GM12878 (cell line): ENCODE measurements at regions not wholly inside any gene's neighbourhood (a gene's known extent, or its start where the extent isn't known, plus 50 kb on each side); places are given as distances from the start of the nearest gene placed in this dataset.

Experiments
- ATAC-seq: fragments of 200-7000 bp; cut with Tn5 transposase; 3 replicates; pipeline ENCODE4 v1.9.1; 2020; ENCODE audit warnings: mild to moderate bottlenecking, moderate library complexity
- BruUV-seq: library from RNA; stranded (reverse); fragments of 400-500 nt; replicated peaks from 2 replicates; lab custom pipeline; 2021; lab: Mats Ljungman, UMichigan
- CTCF ChIA-PET: fragments of 300-600 bp; sonication (Branson Sonifier 250); formaldehyde crosslinking; extraction: SDS; loops from one replicate; lab custom pipeline; 2021; ENCODE audit warnings: inconsistent platforms; lab: Yijun Ruan, JAX
- POLR2A ChIA-PET: fragments of 350-600 bp; formaldehyde crosslinking; extraction: SDS; loops from one replicate; lab custom pipeline; 2021; ENCODE audit warnings: inconsistent platforms; lab: Charles Lee
- RAD21 ChIA-PET: fragments of 300-600 bp; sonication (Branson Sonifier 250); formaldehyde crosslinking; loops from one replicate; lab custom pipeline; 2023; ENCODE audit warnings: antibody characterized with exemption; ENCODE audit not compliant: unreplicated experiment; lab: Charles Lee
- SMC1A ChIA-PET: fragments of 300-600 bp; sonication (Branson Sonifier 250); formaldehyde crosslinking; loops from one replicate; lab custom pipeline; 2023; ENCODE audit not compliant: unreplicated experiment, uncharacterized antibody; lab: Charles Lee
- DNase-seq: peaks from one replicate; pipeline ENCODE4 v3.0.0-alpha.2; 2011; ENCODE audit warnings: low read depth, low spot score
- FAIRE-seq: peaks from 3 replicates; lab custom pipeline; 2011; peaks lifted over from hg19 to GRCh38; lab: Jason Lieb, UNC
- H2AFZ ChIP-seq: 2 replicates; pipeline ENCODE4 v1.6.0; 2011; ENCODE audit warnings: low read depth, low read length, control low read depth; ENCODE audit not compliant: control insufficient read depth
- H3K27ac ChIP-seq: 2 replicates; pipeline ENCODE4 v1.5.1; 2011; ENCODE audit warnings: control low read depth; ENCODE audit not compliant: control insufficient read depth, insufficient read depth
- H3K27me3 ChIP-seq, 2 experiments: replicated peaks in 1 of 2; 2 replicates each; pipeline versions ENCODE4 v1.6.0 to v1.6.1; 2011; ENCODE audit warnings: low read length in 1 of 2; ENCODE audit not compliant: control insufficient read depth in 2 of 2, insufficient read depth in 2 of 2
- H3K36me3 ChIP-seq, 2 experiments: 2 replicates each; pipeline ENCODE4 v1.5.1; 2011; ENCODE audit warnings: low read length in 1 of 2; ENCODE audit not compliant: control insufficient read depth in 2 of 2, insufficient read depth in 2 of 2
- H3K4me1 ChIP-seq: 2 replicates; pipeline ENCODE4 v1.6.1; 2011; ENCODE audit warnings: mild to moderate bottlenecking, low read length, moderate library complexity, mixed read lengths; ENCODE audit not compliant: control insufficient read depth, insufficient read depth
- H3K4me2 ChIP-seq: 2 replicates; pipeline ENCODE4 v1.6.0; 2011; ENCODE audit warnings: control low read depth; ENCODE audit not compliant: control insufficient read depth, insufficient read depth
- H3K4me3 ChIP-seq: fragments of 200-600 bp; sonication (generic); 2 replicates; pipeline ENCODE4 v1.5.1; 2016
- H3K79me2 ChIP-seq: 2 replicates; pipeline ENCODE4 v1.6.0; 2011; ENCODE audit warnings: low read length; ENCODE audit not compliant: control insufficient read depth, insufficient read depth
- H3K9ac ChIP-seq: 2 replicates; pipeline ENCODE4 v1.8.0; 2011; ENCODE audit warnings: low read length, control low read depth, mixed read lengths; ENCODE audit not compliant: control insufficient read depth, insufficient read depth
- H3K9me3 ChIP-seq: replicated peaks from 3 replicates; pipeline ENCODE4 v1.5.1; 2011; ENCODE audit warnings: mild to moderate bottlenecking, low read length; ENCODE audit not compliant: control insufficient read depth, insufficient read depth
- H4K20me1 ChIP-seq: 2 replicates; pipeline ENCODE4 v1.6.0; 2011; ENCODE audit not compliant: control insufficient read depth, insufficient read depth
- BCLAF1 ChIP-seq: fragments of 450-650 bp; IDR thresholded peaks from 2 replicates; pipeline ENCODE4 v1.6.1; 2017; ENCODE audit warnings: antibody characterized with exemption, mild to moderate bottlenecking, moderate library complexity
- PAX8 ChIP-seq: fragments of 450-650 bp; IDR thresholded peaks from 2 replicates; pipeline ENCODE4 v1.6.1; 2017; ENCODE audit warnings: mild to moderate bottlenecking, moderate library complexity
- SP1 ChIP-seq: IDR thresholded peaks from one replicate; pipeline ENCODE4 v1.6.1; 2011; ENCODE audit warnings: low read depth, low read length
- SREBF2 ChIP-seq: IDR thresholded peaks from 2 replicates; pipeline ENCODE4 v1.6.1; 2012; ENCODE audit warnings: mild to moderate bottlenecking, low read length
- STAT3 ChIP-seq: IDR thresholded peaks from 2 replicates; pipeline ENCODE4 v1.6.1; 2011; ENCODE audit warnings: low read depth, low read length, improper control_type of control experiment
- SUZ12 ChIP-seq: fragments of 200-600 bp; sonication (generic); IDR thresholded peaks from one replicate; pipeline ENCODE4 v1.6.1; 2018; ENCODE audit warnings: antibody characterized with exemption, mild to moderate bottlenecking; ENCODE audit not compliant: unreplicated experiment
- WRNIP1 ChIP-seq: IDR thresholded peaks from 2 replicates; pipeline ENCODE4 v1.6.1; 2011; ENCODE audit warnings: low read depth, low read length, improper control_type of control experiment, borderline replicate concordance
- WGBS: methylation state at CpG from one replicate; pipeline ENCODE4 v1.1.6; 2016; ENCODE audit warnings: low lambda C conversion rate; ENCODE audit not compliant: insufficient replicate concordance, insufficient coverage; ENCODE audit errors: missing lambda C conversion rate; 5-methylcytosine and 5-hydroxymethylcytosine counted together
- in situ Hi-C: fragments of 300-500 bp; cut with MboI; formaldehyde crosslinking; loops from 9 replicates; pipeline ENCODE4 v1.14.3; 2018; ENCODE audit warnings: mixed read lengths
- intact Hi-C: fragments of 100-400 bp; cut with micrococcal nuclease; formaldehyde crosslinking; loops from one replicate; pipeline ENCODE4 v1.14.2; 2022; ENCODE audit not compliant: unreplicated experiment

GRCh38 chr4:54819034-54819433 is 161.3 kb downstream of the KIT start:
- ATAC-seq = no peak
- H3K4me1 ChIP-seq = no peaks in the 10 kb centered on the region
- no peaks in the 10 kb centered on the region for H4K20me1 ChIP-seq
- no peak overlapping the region for H3K4me2 ChIP-seq
- H3K27me3 ChIP-seq = no peaks in the 10 kb centered on the region
- H3K27ac ChIP-seq = no peak overlapping the region
- 4% methylated on average over 5 of the region's 5 CpGs for WGBS
- SMC1A ChIA-PET = no interaction called here
- H3K9ac ChIP-seq = no peak overlapping the region
- H3K4me3 ChIP-seq = no peak overlapping the region
- H2AFZ ChIP-seq = no peak overlapping the region
- BruUV-seq = no TSS peak
- CTCF ChIA-PET = no interaction called here
- no peaks in the 10 kb centered on the region for H3K79me2 ChIP-seq
- intact Hi-C loops (no loop called here), in situ Hi-C loops (no loop called here)
- no peaks in the 10 kb centered on the region for H3K36me3 ChIP-seq
- POLR2A ChIA-PET = no interaction called here
- FAIRE-seq = no peak
- no peaks in the 10 kb centered on the region for H3K9me3 ChIP-seq
- RAD21 ChIA-PET = no interaction called here
- DNase-seq = no peak
- TF ChIP-seq STAT3 (no peak), SP1 (no peak), WRNIP1 (no peak), BCLAF1 (no peak), SUZ12 (no peak), SREBF2 (no peak)

GRCh38 chr4:54818481-54818880 is 160.7 kb downstream of the KIT start:
- Histone ChIP-seq H4K20me1 (no peaks in the 10 kb centered on the region), H3K27me3 (no peaks in the 10 kb centered on the region), H3K36me3 (no peaks in the 10 kb centered on the region), H3K4me3 (no peak overlapping the region), H3K9me3 (no peaks in the 10 kb centered on the region), H3K4me1 (no peaks in the 10 kb centered on the region), H3K79me2 (no peaks in the 10 kb centered on the region), H3K27ac (no peak overlapping the region), H2AFZ (no peak overlapping the region), H3K4me2 (no peak overlapping the region), H3K9ac (no peak overlapping the region)
- ATAC-seq (no peak), DNase-seq (no peak), FAIRE-seq (no peak)
- TF ChIP-seq PAX8 = no peak
- intact Hi-C loops = no loop called here
- CTCF ChIA-PET = no interaction called here
- POLR2A ChIA-PET = no interaction called here
- WGBS = 58% methylated on average over 5 of the region's 5 CpGs
- SMC1A ChIA-PET = no interaction called here
- no TSS peak for BruUV-seq
- RAD21 ChIA-PET = no interaction called here
- in situ Hi-C loops = no loop called here
